Tibial nerve (tissue), 4 donors: ENCODE measurements at regions not wholly inside any gene's neighbourhood (a gene's known extent, or its start where the extent isn't known, plus 50 kb on each side); places are given as distances from the start of the nearest gene placed in this dataset.

ENCODE experiments used
- DNase-seq, 2 donors: peaks; one replicate each; pipeline ENCODE4 v3.0.0-alpha.2; 2019; ENCODE audit warnings: low spot score in 2 of 2
- H3K27ac ChIP-seq, 4 donors: fragments of 200-600 bp; sonication (generic) in 3 of 4; one replicate each; pipeline ENCODE4 v1.5.1; 2017 to 2019; ENCODE audit warnings: mild to moderate bottlenecking in 1 of 4
- H3K27me3 ChIP-seq, 2 donors: fragments of 200-600 bp; sonication (generic) in 1 of 2; one replicate each; pipeline versions ENCODE4 v1.5.1 to v1.6.0; 2017 to 2019
- H3K36me3 ChIP-seq, 3 donors: fragments of 200-600 bp; sonication (generic); one replicate each; pipeline ENCODE4 v1.5.1; 2018 to 2019
- H3K4me1 ChIP-seq, 4 donors: fragments of 200-600 bp; sonication (generic) in 3 of 4; one replicate each; pipeline ENCODE4 v1.5.1; 2017 to 2019
- H3K4me3 ChIP-seq, 4 donors: fragments of 200-600 bp; sonication (generic) in 3 of 4; one replicate each; pipeline ENCODE4 v1.5.1; 2017 to 2019; ENCODE audit warnings: mild to moderate bottlenecking in 1 of 4, moderate library complexity in 1 of 4
- H3K9me3 ChIP-seq, 4 donors: fragments of 200-600 bp; sonication (generic) in 3 of 4; one replicate each; pipeline ENCODE4 v1.5.1; 2017 to 2019
- EP300 ChIP-seq, 2 donors: sonication (generic); formaldehyde crosslinking; IDR thresholded peaks; one replicate each; pipeline ENCODE4 v1.6.1; 2017; ENCODE audit warnings: antibody characterized with exemption in 2 of 2, mild to moderate bottlenecking in 1 of 2
- POLR2A ChIP-seq, 2 donors: fragments of 450-650 bp; IDR thresholded peaks; one replicate each; pipeline ENCODE4 v1.6.1; 2017; ENCODE audit warnings: antibody characterized with exemption in 2 of 2, mild to moderate bottlenecking in 2 of 2, moderate library complexity in 2 of 2
- WGBS, 2 donors: methylation state at CpG; one replicate each; pipeline ENCODE4 v1.1.5; 2018; 5-methylcytosine and 5-hydroxymethylcytosine counted together
- TF ChIP-seq, protein P1 (sequence below), 5 experiments: fragments of 200-600 bp in 3 of 5; fragments of 450-650 bp in 2 of 5; sonication (generic) in 3 of 5; IDR thresholded peaks; one replicate each; pipeline ENCODE4 v1.5.1; 2016 to 2019; ENCODE audit warnings: antibody characterized with exemption in 5 of 5, mild to moderate bottlenecking in 3 of 5, moderate library complexity in 2 of 5

DNA sequence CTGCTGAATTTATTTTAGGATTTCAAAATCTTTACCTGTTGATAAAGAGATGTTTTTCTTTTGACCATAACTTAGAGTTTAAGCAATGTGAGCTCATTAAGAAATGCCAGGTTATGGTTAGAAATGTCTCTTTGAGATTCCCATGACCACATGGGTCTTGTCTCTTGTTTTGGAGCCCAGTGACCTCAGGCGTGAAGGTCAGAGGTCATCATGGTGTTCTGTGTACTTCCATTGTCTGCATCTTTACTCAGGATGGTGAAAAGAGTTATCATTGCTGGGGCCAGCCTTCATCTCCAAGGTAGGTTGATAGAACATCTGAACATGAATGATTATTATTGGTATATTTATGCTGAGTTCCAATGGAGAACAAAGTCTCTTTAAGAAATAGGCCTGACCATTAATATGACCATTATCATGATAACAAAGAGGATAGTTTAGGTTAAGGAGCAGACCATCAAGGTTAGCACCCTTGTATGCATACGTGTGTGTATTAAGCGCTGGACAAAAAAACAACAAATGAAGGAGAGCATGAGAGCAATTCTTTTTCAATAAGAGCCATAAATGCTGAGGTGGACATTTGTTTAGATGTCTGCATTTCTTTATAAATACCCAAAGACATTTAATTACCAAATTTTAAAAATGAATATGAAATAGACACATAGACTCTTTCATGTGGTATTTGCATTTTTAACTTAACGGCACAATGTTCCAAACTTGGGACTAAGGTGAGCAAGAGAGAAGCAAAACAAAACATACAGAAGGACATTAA lies 120.6 kb upstream of the PAQR3 start:
- Histone ChIP-seq H3K9me3 (no peaks in the 10 kb centered on the region), H3K4me3 (no peak overlapping the region), H3K36me3 (no peaks in the 10 kb centered on the region), H3K27ac (no peak overlapping the region), H3K27me3 (no peaks in the 10 kb centered on the region), H3K4me1 (no peaks in the 10 kb centered on the region)
- 84 to 86% methylated on average over 4 of the region's 4 CpGs for WGBS, 2 donors
- TF ChIP-seq POLR2A (IDR thresholded peaks at IDR 0.05) (no peak), EP300 (IDR thresholded peaks at IDR 0.05) (no peak)
- TF ChIP-seq, protein P1, sequence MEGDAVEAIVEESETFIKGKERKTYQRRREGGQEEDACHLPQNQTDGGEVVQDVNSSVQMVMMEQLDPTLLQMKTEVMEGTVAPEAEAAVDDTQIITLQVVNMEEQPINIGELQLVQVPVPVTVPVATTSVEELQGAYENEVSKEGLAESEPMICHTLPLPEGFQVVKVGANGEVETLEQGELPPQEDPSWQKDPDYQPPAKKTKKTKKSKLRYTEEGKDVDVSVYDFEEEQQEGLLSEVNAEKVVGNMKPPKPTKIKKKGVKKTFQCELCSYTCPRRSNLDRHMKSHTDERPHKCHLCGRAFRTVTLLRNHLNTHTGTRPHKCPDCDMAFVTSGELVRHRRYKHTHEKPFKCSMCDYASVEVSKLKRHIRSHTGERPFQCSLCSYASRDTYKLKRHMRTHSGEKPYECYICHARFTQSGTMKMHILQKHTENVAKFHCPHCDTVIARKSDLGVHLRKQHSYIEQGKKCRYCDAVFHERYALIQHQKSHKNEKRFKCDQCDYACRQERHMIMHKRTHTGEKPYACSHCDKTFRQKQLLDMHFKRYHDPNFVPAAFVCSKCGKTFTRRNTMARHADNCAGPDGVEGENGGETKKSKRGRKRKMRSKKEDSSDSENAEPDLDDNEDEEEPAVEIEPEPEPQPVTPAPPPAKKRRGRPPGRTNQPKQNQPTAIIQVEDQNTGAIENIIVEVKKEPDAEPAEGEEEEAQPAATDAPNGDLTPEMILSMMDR (IDR thresholded peaks at IDR 0.05), result no peak
- DNase-seq, result no peak

GRCh38 chr4:79057772-79058171 lies 118.5 kb upstream of the PAQR3 start:
- 84 to 92% methylated on average over 2 of the region's 2 CpGs for WGBS, 2 donors
- Histone ChIP-seq H3K36me3 (no peaks in the 10 kb centered on the region), H3K27ac (no peak overlapping the region), H3K4me1 (no peaks in the 10 kb centered on the region), H3K4me3 (no peak overlapping the region), H3K9me3 (no peaks in the 10 kb centered on the region), H3K27me3 (no peaks in the 10 kb centered on the region)
- TF ChIP-seq, protein P1 (IDR thresholded peaks at IDR 0.05), result no peak
- DNase-seq, result no peak

GRCh38 chr4:79053754-79054153 lies 114.5 kb upstream of the PAQR3 start:
- Histone ChIP-seq H3K9me3 (no peaks in the 10 kb centered on the region), H3K4me3 (no peak overlapping the region), H3K27ac (no peak overlapping the region), H3K36me3 (no peaks in the 10 kb centered on the region), H3K27me3 (no peaks in the 10 kb centered on the region), H3K4me1 (peaks cover 0 to 5% (median under 1%) of the 10 kb centered on the region in 4 donors)
- TF ChIP-seq, protein P1 (IDR thresholded peaks at IDR 0.05), result no peak
- TF ChIP-seq EP300 (IDR thresholded peaks at IDR 0.05), result no peak
- TF ChIP-seq POLR2A (IDR thresholded peaks at IDR 0.05), result no peak
- DNase-seq, result no peak

- Histone ChIP-seq H3K27me3 (no peaks in the 10 kb centered on the region), H3K4me1 (peaks cover 0 to 18% (median 7%) of the 10 kb centered on the region in 4 donors), H3K4me3 (no peak overlapping the region), H3K9me3 (no peaks in the 10 kb centered on the region), H3K36me3 (no peaks in the 10 kb centered on the region), H3K27ac (no peak overlapping the region)
- DNase-seq, result no peak
- 72 to 77% methylated on average over 6 of the region's 6 CpGs for WGBS, 2 donors
- TF ChIP-seq POLR2A (IDR thresholded peaks at IDR 0.05) (no peak), EP300 (IDR thresholded peaks at IDR 0.05) (no peak)
- TF ChIP-seq, protein P1 (IDR thresholded peaks at IDR 0.05), result no peak
Measured at GRCh38 chr4:79050541-79050880, 111.3 kb upstream of the PAQR3 start.

DNA sequence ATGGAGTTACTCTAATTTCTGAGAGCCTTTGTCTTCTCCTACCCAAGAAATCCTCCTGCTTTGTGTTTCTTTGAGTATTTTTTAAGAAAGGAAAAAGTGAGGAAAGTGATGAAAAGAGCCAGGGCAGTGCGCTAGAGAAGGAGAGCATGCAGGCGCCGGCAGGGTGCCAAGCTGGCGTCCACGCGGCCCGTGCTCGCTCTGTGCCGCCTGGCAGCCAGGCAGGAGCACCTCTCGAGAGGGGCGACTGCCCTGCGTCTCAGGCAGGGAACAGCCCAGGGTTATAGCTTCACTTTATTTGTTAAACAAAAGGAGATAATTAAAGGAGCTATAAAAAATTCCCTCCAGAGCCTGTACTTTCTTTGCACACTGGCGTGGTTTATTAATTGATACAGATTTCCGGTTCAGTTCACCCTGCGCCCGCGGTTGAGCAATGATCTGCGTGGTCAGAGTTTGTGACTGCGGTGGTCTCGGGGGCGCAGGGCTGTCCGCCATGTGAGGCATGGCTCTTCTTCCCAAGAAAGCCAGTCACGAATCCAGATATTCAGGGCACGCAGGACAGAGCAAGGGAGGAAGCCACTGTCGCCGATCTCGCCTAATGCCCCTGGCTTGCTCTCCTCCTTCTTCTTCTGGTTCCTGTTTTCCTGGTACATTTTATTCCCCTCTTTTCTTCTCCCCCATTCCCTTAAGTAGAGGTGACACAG lies 110.8 kb upstream of the PAQR3 start:
- TF ChIP-seq POLR2A (IDR thresholded peaks at IDR 0.05) (no peak), EP300 (IDR thresholded peaks at IDR 0.05) (no peak)
- TF ChIP-seq, protein P1 (IDR thresholded peaks at IDR 0.05), result no peak
- Histone ChIP-seq H3K36me3 (no peaks in the 10 kb centered on the region), H3K9me3 (no peaks in the 10 kb centered on the region), H3K4me1 (peaks cover 0 to 18% (median 7%) of the 10 kb centered on the region in 4 donors), H3K27me3 (no peaks in the 10 kb centered on the region), H3K4me3 (no peak overlapping the region), H3K27ac (no peak overlapping the region)
- 81 to 89% methylated on average over 27 of the region's 27 CpGs for WGBS, 2 donors
- DNase-seq, result no peak
